WERI-Rb-1 (cell line): ENCODE measurements at regions not wholly inside any gene's neighbourhood (a gene's known extent, or its start where the extent isn't known, plus 50 kb on each side); places are given as distances from the start of the nearest gene placed in this dataset.
"Not testable (repeated sequence)": the region's sequence is repeated elsewhere in the genome, so short reads cannot be mapped to it uniquely, and the experiment has no call there.

Experiments
- DNase-seq: peaks from one replicate; pipeline ENCODE4 v3.0.0-alpha.2; 2020
- H3K27ac ChIP-seq: fragments of 250-450 bp; sonication (Bioruptor Pico); 2 replicates; pipeline ENCODE4 v1.5.1; 2020; ENCODE audit warnings: mild to moderate bottlenecking, moderate library complexity
- H3K27me3 ChIP-seq: fragments of 250-450 bp; sonication (Bioruptor Pico); 2 replicates; pipeline ENCODE4 v1.5.1; 2021; ENCODE audit warnings: mild to moderate bottlenecking, low read depth, moderate library complexity; ENCODE audit not compliant: insufficient read depth, severe bottlenecking
- H3K36me3 ChIP-seq: fragments of 250-450 bp; sonication (Bioruptor Pico); 2 replicates; pipeline ENCODE4 v1.5.1; 2020; ENCODE audit warnings: mild to moderate bottlenecking, moderate library complexity
- H3K4me3 ChIP-seq: 2 replicates; pipeline ENCODE4 v1.5.1; 2011; ENCODE audit warnings: low read depth, mild to moderate bottlenecking, control low read depth, low read length
- H3K9me3 ChIP-seq: fragments of 250-450 bp; sonication (Bioruptor Pico); 2 replicates; pipeline ENCODE4 v1.5.1; 2021; ENCODE audit warnings: mild to moderate bottlenecking, moderate library complexity; ENCODE audit not compliant: severe bottlenecking
- TF ChIP-seq, protein P1 (sequence below): IDR thresholded peaks from 2 replicates; pipeline ENCODE4 v1.5.1; 2011; ENCODE audit warnings: low read depth, mild to moderate bottlenecking, control low read depth, inconsistent platforms, low read length

DNA sequence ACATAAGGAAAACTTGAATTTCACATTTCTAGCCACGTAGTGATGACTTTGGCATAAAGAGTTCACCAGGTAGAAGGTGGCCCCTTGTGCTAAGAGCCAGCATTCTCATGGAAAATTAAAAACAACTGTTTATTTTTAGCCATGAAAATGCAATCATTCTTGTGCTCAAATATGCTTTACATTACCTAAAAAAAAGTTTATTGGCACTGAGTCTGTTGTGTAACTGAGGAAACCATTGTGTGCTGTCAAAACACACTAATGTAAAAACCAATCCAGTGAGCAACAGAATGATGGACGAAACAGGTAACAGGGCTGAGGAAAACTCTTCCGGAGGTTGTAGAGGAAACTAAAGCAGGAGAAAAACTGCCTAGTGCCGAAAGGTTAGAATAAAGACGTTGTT lies 287.0 kb upstream of the TMC3 start:
- H3K36me3 ChIP-seq, result no peaks in the 10 kb centered on the region
- no peak overlapping the region for H3K27ac ChIP-seq
- TF ChIP-seq, protein P1, sequence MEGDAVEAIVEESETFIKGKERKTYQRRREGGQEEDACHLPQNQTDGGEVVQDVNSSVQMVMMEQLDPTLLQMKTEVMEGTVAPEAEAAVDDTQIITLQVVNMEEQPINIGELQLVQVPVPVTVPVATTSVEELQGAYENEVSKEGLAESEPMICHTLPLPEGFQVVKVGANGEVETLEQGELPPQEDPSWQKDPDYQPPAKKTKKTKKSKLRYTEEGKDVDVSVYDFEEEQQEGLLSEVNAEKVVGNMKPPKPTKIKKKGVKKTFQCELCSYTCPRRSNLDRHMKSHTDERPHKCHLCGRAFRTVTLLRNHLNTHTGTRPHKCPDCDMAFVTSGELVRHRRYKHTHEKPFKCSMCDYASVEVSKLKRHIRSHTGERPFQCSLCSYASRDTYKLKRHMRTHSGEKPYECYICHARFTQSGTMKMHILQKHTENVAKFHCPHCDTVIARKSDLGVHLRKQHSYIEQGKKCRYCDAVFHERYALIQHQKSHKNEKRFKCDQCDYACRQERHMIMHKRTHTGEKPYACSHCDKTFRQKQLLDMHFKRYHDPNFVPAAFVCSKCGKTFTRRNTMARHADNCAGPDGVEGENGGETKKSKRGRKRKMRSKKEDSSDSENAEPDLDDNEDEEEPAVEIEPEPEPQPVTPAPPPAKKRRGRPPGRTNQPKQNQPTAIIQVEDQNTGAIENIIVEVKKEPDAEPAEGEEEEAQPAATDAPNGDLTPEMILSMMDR, result no peak
- DNase-seq, result no peak
- H3K27me3 ChIP-seq, result no peaks in the 10 kb centered on the region
- H3K9me3 ChIP-seq, result no peaks in the 10 kb centered on the region
- no peak overlapping the region for H3K4me3 ChIP-seq

DNA sequence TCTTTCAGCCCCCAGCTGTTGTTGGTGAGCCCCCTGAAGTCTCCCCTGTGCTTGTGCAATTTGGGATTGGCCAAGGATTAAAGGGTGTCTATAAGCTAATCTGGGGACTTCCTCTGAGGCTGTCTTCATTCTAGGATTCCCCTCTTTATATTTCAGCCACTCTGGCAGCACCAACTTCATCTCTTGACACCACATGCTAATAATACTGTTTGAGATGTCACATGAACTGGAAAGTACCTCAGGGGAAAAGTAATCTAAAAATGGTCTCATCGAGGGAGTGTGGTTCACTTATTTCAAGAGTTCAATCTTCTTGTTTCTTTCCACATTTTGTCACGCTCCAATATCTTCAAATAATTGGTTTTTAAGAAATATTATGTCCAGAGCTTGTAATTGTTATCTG lies 279.2 kb upstream of the TMC3 start:
- no peak for DNase-seq
- H3K4me3 ChIP-seq, result no peak overlapping the region
- no peaks in the 10 kb centered on the region for H3K27me3 ChIP-seq
- TF ChIP-seq, protein P1, result no peak
- no peak overlapping the region for H3K27ac ChIP-seq
- H3K9me3 ChIP-seq, result no peaks in the 10 kb centered on the region
- no peaks in the 10 kb centered on the region for H3K36me3 ChIP-seq

DNA sequence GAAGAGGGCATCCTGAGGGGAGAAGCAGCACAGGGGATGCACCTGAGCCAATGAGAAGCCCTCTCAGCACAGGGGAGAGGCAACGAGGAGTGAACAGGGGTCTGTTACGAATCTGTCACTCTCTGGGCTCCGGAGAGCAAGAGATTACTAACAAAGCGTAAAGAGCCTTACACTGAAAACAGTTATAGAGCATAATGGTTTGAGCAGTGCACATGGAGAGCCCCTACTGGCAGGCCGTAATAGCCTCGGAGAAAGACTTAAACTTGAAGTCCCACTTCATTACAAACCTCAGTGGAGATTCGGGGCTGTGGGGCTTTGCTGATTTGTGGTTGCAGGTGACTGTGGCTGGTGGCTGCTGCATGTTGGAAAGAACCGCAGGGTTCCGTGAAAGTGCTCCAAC lies 271.5 kb upstream of the TMC3 start:
- no peaks in the 10 kb centered on the region for H3K27me3 ChIP-seq
- TF ChIP-seq, protein P1, result no peak
- no peak overlapping the region for H3K27ac ChIP-seq
- H3K4me3 ChIP-seq, result no peak overlapping the region
- no peaks in the 10 kb centered on the region for H3K36me3 ChIP-seq
- H3K9me3 ChIP-seq, result no peaks in the 10 kb centered on the region
- no peak for DNase-seq

DNA sequence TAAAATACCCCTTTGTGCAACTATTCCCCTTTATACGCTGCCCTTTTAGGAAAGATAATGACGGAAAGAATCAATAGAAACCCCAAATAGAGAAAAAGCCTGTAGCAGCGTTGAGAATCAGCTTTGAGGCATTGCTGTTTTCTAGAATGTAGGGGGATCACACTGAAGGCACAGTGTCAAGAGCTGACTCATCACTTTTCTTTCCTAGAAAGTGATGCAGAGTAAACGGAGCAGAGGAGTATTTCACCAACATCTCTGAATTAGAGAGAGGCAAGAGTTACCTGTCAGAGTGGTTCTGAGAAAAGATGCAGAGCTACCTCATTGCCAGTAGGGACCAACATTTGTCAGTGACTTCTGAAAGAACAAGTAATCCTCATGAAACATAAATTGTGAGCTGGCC lies 269.8 kb upstream of the TMC3 start:
- TF ChIP-seq, protein P1, result no peak
- H3K36me3 ChIP-seq, result no peaks in the 10 kb centered on the region
- H3K4me3 ChIP-seq, result no peak overlapping the region
- H3K9me3 ChIP-seq, result no peaks in the 10 kb centered on the region
- no peaks in the 10 kb centered on the region for H3K27me3 ChIP-seq
- no peak for DNase-seq
- no peak overlapping the region for H3K27ac ChIP-seq

DNA sequence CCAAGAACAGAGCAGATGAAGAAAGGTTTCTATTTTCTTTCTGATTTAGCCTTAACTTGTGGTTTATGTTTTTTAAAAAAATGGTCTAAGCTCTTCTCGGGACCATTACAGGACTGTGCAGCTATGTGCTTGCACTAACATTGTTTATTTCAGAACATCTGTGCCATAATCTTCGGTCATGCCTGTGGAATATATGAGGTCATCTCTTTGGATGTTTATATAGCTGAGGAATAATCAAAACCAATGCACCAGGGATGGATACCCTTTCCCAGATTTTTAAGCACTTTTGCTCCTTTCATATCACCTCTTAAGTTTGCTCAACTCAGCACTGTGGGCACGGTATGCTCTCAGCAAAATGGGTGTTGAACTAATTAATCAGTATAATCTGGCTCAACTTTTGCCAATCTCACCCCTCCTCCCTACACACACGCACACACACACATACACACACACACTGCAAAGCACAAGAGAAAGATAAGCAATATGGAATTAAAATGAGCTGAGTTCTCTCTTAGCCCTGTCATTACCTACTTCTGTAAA lies 268.5 kb upstream of the TMC3 start:
- H3K27me3 ChIP-seq, result no peaks in the 10 kb centered on the region
- no peak overlapping the region for H3K27ac ChIP-seq

DNA sequence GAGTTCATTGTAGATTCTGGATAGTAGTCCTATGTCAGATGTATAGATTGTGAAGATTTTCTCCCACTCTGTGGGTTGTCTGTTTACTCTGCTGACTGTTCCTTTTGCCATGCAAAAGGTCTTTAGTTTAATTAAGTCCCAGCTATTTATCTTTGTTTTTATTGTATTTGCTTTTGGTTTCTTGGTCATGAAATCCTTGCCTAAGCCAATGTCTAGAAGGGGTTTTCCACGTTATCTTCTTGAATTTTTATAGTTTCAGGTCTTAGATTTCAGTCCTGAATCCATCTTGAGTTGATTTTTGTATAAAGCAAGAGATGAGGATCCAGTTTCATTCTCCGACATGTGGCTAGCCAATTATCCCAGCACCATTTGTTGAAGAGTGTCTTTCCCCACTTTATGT lies 262.1 kb upstream of the TMC3 start:
- not testable (repeated sequence) for H3K4me3 ChIP-seq, H3K27me3 ChIP-seq, H3K27ac ChIP-seq, H3K9me3 ChIP-seq, H3K36me3 ChIP-seq, DNase-seq

More for the DNA sequence above, 268.5 kb upstream of the TMC3 start:
- H3K9me3 ChIP-seq, result no peaks in the 10 kb centered on the region
- DNase-seq, result peak; percentile 27
- no peak overlapping the region for H3K4me3 ChIP-seq
- no peaks in the 10 kb centered on the region for H3K36me3 ChIP-seq
- TF ChIP-seq, protein P1, result no peak
